HepG2 (cell line): ENCODE measurements at regions not wholly inside any gene's neighbourhood (a gene's known extent, or its start where the extent isn't known, plus 50 kb on each side); places are given as distances from the start of the nearest gene placed in this dataset.

ENCODE experiments used
- ATAC-seq: fragments of 200-7000 bp; cut with Tn5 transposase; 3 replicates; pipeline ENCODE4 v1.9.1; 2020; ENCODE audit warnings: mild to moderate bottlenecking, moderate library complexity
- BruUV-seq: library from RNA; stranded (reverse); fragments of 400-500 nt; replicated peaks from 2 replicates; lab custom pipeline; 2021; lab: Mats Ljungman, UMichigan
- CTCF ChIA-PET: fragments of 300-600 bp; formaldehyde crosslinking; extraction: SDS; loops from one replicate; lab custom pipeline; 2021; ENCODE audit warnings: low total read pairs, inconsistent platforms, low intra/inter-chr PET ratio; lab: Yijun Ruan, JAX
- POLR2A ChIA-PET: fragments of 350-600 bp; sonication (Branson Sonifier 250); formaldehyde crosslinking; loops from one replicate; lab custom pipeline; 2020; ENCODE audit warnings: antibody characterized with exemption, inconsistent platforms; lab: Yijun Ruan, JAX
- DNase-seq: peaks from one replicate; pipeline ENCODE4 v3.0.0-alpha.2; 2015; ENCODE audit warnings: low spot score
- FAIRE-seq: peaks from 3 replicates; lab custom pipeline; 2011; peaks lifted over from hg19 to GRCh38; lab: Jason Lieb, UNC
- H2AFZ ChIP-seq: one replicate; pipeline ENCODE4 v1.6.1; 2011; ENCODE audit warnings: low read length, inconsistent platforms
- H3K27ac ChIP-seq: fragments of 300-600 bp; 3 replicates; pipeline ENCODE4 v1.8.0; 2011; ENCODE audit warnings: mixed run types, mild to moderate bottlenecking, mixed read lengths, low read length, inconsistent platforms; ENCODE audit not compliant: insufficient read depth; ENCODE audit errors: extremely low read length
- H3K27me3 ChIP-seq, 2 experiments: fragments of 200-600 bp in 1 of 2; 2 replicates in 1 of 2; 3 replicates in 1 of 2; pipeline versions ENCODE4 v1.6.0 to v1.8.0; 2011; ENCODE audit warnings: low read length in 2 of 2, mild to moderate bottlenecking in 2 of 2, moderate library complexity in 2 of 2, inconsistent platforms in 1 of 2; ENCODE audit not compliant: insufficient read depth in 2 of 2, control insufficient read depth in 1 of 2
- H3K36me3 ChIP-seq, 2 experiments: fragments of 200-600 bp in 1 of 2; replicated peaks in 1 of 2; 2 replicates in 1 of 2; 3 replicates in 1 of 2; pipeline versions ENCODE4 v1.5.1 to v1.8.0; 2011; ENCODE audit warnings: low read length in 2 of 2, inconsistent platforms in 1 of 2; ENCODE audit not compliant: insufficient read depth in 2 of 2, control insufficient read depth in 1 of 2
- H3K4me1 ChIP-seq: 2 replicates; pipeline ENCODE4 v1.5.1; 2012; ENCODE audit warnings: low read length, inconsistent platforms; ENCODE audit not compliant: insufficient read depth
- H3K4me2 ChIP-seq: 2 replicates; pipeline ENCODE4 v1.6.0; 2011; ENCODE audit warnings: low read depth, low read length, inconsistent platforms
- H3K4me3 ChIP-seq, 3 experiments: fragments of 200-600 bp in 1 of 3; sonication (generic), shearing (Covaris generic) in 1 of 3; replicated peaks in 1 of 3; 2 replicates each; pipeline ENCODE4 v1.5.1; 2011 to 2016; ENCODE audit warnings: low read length in 3 of 3, inconsistent platforms in 2 of 3, low read depth in 2 of 3, mild to moderate bottlenecking in 2 of 3, control low read depth in 1 of 3, mixed read lengths in 1 of 3; ENCODE audit not compliant: insufficient read depth in 1 of 3
- H3K79me2 ChIP-seq: one replicate; pipeline ENCODE4 v1.6.1; 2011; ENCODE audit warnings: low read length, inconsistent platforms; ENCODE audit not compliant: insufficient read depth
- H3K9ac ChIP-seq: 2 replicates; pipeline ENCODE4 v1.6.0; 2011; ENCODE audit warnings: mild to moderate bottlenecking, low read depth, low read length, inconsistent platforms; ENCODE audit not compliant: insufficient read depth
- H3K9me3 ChIP-seq: 2 replicates; pipeline ENCODE4 v1.5.1; 2012; ENCODE audit warnings: mild to moderate bottlenecking, low read length
- H4K20me1 ChIP-seq: 2 replicates; pipeline ENCODE4 v1.6.0; 2011; ENCODE audit warnings: inconsistent platforms, mild to moderate bottlenecking, low read length, moderate library complexity; ENCODE audit not compliant: insufficient read depth
- HMG20A ChIP-seq: IDR thresholded peaks from 2 replicates; pipeline ENCODE4 v1.6.1; 2016; ENCODE audit warnings: borderline replicate concordance
- MIXL1 ChIP-seq: IDR thresholded peaks from 2 replicates; pipeline ENCODE4 v1.6.1; 2016
- MTA1 ChIP-seq: sonication (generic); formaldehyde crosslinking; IDR thresholded peaks from 2 replicates; pipeline ENCODE4 v1.4.0; 2020; ENCODE audit warnings: missing genetic modification reagents, mild to moderate bottlenecking, borderline replicate concordance
- ZBTB44 ChIP-seq: sonication (generic); formaldehyde crosslinking; IDR thresholded peaks from 2 replicates; pipeline ENCODE4 v1.4.0; 2020; ENCODE audit warnings: missing genetic modification reagents
- ZBTB7B ChIP-seq: sonication (generic); formaldehyde crosslinking; IDR thresholded peaks from 2 replicates; pipeline ENCODE4 v1.4.0; 2020; ENCODE audit warnings: missing genetic modification reagents
- ZNF18 ChIP-seq: sonication (generic); formaldehyde crosslinking; IDR thresholded peaks from 2 replicates; pipeline ENCODE4 v1.8.0; 2022; ENCODE audit warnings: mild to moderate bottlenecking, missing genetic modification reagents; ENCODE audit not compliant: insufficient replicate concordance
- ZNF333 ChIP-seq: sonication (generic); formaldehyde crosslinking; IDR thresholded peaks from 2 replicates; pipeline ENCODE4 v1.4.0; 2020; ENCODE audit warnings: mild to moderate bottlenecking, missing genetic modification reagents, borderline replicate concordance
- WGBS: methylation state at CpG from one replicate; pipeline ENCODE4 v1.1.6; 2017; ENCODE audit warnings: low lambda C conversion rate; 5-methylcytosine and 5-hydroxymethylcytosine counted together
- in situ Hi-C: cut with HindIII; loops from 2 replicates; pipeline ENCODE4 v1.10.0; 2017; ENCODE audit warnings: low pct_unique_long_range_greater_than_20kb; ENCODE audit not compliant: extremely low pct_ligation_motif_present
- intact Hi-C: fragments of 100-400 bp; cut with micrococcal nuclease; formaldehyde crosslinking; loops from one replicate; pipeline ENCODE4 v1.10.0; 2022; ENCODE audit not compliant: unreplicated experiment
- TF ChIP-seq, protein P1 (sequence below), 2 experiments: sonication (generic) in 1 of 2; formaldehyde crosslinking in 1 of 2; IDR thresholded peaks; 2 replicates each; pipeline versions ENCODE4 v1.6.1 to v1.9.0; 2014 to 2022; ENCODE audit warnings: antibody characterized with exemption in 1 of 2, borderline replicate concordance in 1 of 2, inconsistent platforms in 1 of 2, low read depth in 1 of 2, missing genetic modification reagents in 1 of 2
- TF ChIP-seq, protein P2 (sequence below): IDR thresholded peaks from 2 replicates; pipeline ENCODE4 v1.6.1; 2016; ENCODE audit warnings: low read depth

- no peak for TF ChIP-seq ZNF18 (CRISPR knock-in tag)
- no peak for TF ChIP-seq HMG20A (CRISPR knock-in tag)
- TF ChIP-seq ZBTB44 (CRISPR knock-in tag) = no peak
- TF ChIP-seq MIXL1 (CRISPR knock-in tag) = no peak
- no peak for TF ChIP-seq ZBTB7B (CRISPR knock-in tag)
Observed at GRCh38 chr5:28104080-28104479, 1065.7 kb upstream of the CDH9 start (continued).

GRCh38 chr5:28084069-28084468, 1045.7 kb upstream of the CDH9 start:
- Histone ChIP-seq H3K36me3 (no peaks in the 10 kb centered on the region), H3K4me2 (no peak overlapping the region), H3K4me3 (no peak overlapping the region), H2AFZ (no peak overlapping the region), H4K20me1 (no peaks in the 10 kb centered on the region), H3K27ac (no peak overlapping the region), H3K9me3 (no peaks in the 10 kb centered on the region), H3K4me1 (no peaks in the 10 kb centered on the region), H3K79me2 (no peaks in the 10 kb centered on the region), H3K9ac (no peak overlapping the region), H3K27me3 (no peaks in the 10 kb centered on the region; a peak in 1 of 5 replicates)
- DNase-seq (no peak), ATAC-seq (peak; percentile 22; the same call in 1 of the 3 replicates), FAIRE-seq (no peak)
- in situ Hi-C loops = no loop called here
- BruUV-seq = no TSS peak
- ChIA-PET POLR2A (no interaction called here), CTCF (no interaction called here)
- intact Hi-C loops = no loop called here
- 20% methylated on average over 5 of the region's 11 CpGs for WGBS
- TF ChIP-seq ZNF333 (CRISPR knock-in tag) = no peak
- TF ChIP-seq MTA1 (CRISPR knock-in tag) = no peak
- TF ChIP-seq, protein P1, sequence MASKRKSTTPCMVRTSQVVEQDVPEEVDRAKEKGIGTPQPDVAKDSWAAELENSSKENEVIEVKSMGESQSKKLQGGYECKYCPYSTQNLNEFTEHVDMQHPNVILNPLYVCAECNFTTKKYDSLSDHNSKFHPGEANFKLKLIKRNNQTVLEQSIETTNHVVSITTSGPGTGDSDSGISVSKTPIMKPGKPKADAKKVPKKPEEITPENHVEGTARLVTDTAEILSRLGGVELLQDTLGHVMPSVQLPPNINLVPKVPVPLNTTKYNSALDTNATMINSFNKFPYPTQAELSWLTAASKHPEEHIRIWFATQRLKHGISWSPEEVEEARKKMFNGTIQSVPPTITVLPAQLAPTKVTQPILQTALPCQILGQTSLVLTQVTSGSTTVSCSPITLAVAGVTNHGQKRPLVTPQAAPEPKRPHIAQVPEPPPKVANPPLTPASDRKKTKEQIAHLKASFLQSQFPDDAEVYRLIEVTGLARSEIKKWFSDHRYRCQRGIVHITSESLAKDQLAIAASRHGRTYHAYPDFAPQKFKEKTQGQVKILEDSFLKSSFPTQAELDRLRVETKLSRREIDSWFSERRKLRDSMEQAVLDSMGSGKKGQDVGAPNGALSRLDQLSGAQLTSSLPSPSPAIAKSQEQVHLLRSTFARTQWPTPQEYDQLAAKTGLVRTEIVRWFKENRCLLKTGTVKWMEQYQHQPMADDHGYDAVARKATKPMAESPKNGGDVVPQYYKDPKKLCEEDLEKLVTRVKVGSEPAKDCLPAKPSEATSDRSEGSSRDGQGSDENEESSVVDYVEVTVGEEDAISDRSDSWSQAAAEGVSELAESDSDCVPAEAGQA (IDR thresholded peaks at IDR 0.05; ENCODE audit: low read depth) = no peak
- TF ChIP-seq, protein P1 (CRISPR knock-in tag; IDR thresholded peaks at IDR 0.05; ENCODE audit: borderline replicate concordance) = no peak
- TF ChIP-seq, protein P2, sequence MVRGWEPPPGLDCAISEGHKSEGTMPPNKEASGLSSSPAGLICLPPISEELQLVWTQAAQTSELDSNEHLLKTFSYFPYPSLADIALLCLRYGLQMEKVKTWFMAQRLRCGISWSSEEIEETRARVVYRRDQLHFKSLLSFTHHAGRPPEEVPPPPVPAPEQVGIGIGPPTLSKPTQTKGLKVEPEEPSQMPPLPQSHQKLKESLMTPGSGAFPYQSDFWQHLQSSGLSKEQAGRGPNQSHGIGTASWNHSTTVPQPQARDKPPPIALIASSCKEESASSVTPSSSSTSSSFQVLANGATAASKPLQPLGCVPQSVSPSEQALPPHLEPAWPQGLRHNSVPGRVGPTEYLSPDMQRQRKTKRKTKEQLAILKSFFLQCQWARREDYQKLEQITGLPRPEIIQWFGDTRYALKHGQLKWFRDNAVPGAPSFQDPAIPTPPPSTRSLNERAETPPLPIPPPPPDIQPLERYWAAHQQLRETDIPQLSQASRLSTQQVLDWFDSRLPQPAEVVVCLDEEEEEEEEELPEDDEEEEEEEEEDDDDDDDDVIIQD (CRISPR knock-in tag) = no peak
